GDM1 (cell line): ENCODE measurements at regions not wholly inside any gene's neighbourhood (a gene's known extent, or its start where the extent isn't known, plus 50 kb on each side); places are given as distances from the start of the nearest gene placed in this dataset.
"Not testable (repeated sequence)": the region's sequence is repeated elsewhere in the genome, so short reads cannot be mapped to it uniquely, and the experiment has no call there.

Experiments
- DNase-seq: peaks from one replicate; lab custom pipeline; 2025; lab: John Stamatoyannopoulos, UW

- no peak for DNase-seq
Measured at GRCh38 chr11:70549386-70549785, 151.1 kb downstream of the CTTN start.

- DNase-seq = no peak
Measured at GRCh38 chr11:70549796-70550195, 151.5 kb downstream of the CTTN start.

- no peak for DNase-seq
Measured at GRCh38 chr11:70550456-70551195, 152.3 kb downstream of the CTTN start.

GRCh38 chr11:70551351-70552166 lies 153.2 kb downstream of the CTTN start:
- DNase-seq = no peak

GRCh38 chr11:70552167-70553150 lies 154.1 kb downstream of the CTTN start:
- no peak for DNase-seq

DNA sequence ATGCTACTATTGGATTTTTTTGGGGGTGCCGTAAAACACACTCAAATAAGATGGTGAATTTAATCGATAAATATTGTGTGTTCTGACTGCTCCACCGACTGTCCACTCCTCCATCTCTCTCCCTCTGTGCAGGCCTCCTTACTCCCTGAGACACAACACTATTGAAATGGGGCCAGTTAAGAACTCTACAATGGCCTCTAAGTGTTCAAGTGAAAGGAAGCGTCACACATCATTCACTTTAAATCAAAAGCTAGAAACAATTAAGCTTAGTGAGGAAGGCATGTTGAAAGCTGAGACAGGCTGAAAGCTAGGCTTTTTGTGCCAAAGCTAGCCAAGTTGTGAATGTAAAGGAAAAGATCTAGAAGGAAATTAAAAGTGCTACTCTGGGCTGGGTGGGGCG lies 156.7 kb downstream of the CTTN start:
- DNase-seq = no peak

GRCh38 chr11:70556884-70557741 lies 158.8 kb downstream of the CTTN start:
- DNase-seq = no peak

- no peak for DNase-seq
Measured at GRCh38 chr11:70557742-70558485, 159.6 kb downstream of the CTTN start.

GRCh38 chr11:70558681-70559080 lies 160.4 kb downstream of the CTTN start:
- no peak for DNase-seq

DNA sequence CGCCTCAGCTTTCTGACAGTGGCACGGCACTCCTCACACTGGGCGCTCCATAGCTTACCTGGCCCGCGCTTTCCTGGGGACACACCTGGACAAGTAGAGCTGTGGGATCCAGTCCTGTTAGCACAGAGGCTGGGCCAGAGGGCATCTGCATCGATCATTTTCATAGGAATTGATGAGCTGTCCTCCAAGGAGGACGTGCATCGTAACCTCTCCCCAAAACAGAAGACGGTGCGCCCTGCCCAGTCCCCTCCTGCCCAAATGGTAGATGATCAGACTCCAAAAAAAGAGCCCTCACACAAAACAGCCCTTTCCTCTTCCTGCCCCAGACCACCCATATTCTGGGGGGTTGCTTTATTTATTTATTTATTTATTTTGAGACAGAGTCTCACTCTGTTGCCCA lies 161.2 kb downstream of the CTTN start:
- no peak for DNase-seq

- not testable (repeated sequence) for DNase-seq
Measured at GRCh38 chr11:70560621-70561020, 162.3 kb downstream of the CTTN start.

- DNase-seq = no peak
Measured at GRCh38 chr11:70566768-70567530, 168.6 kb downstream of the CTTN start.

DNA sequence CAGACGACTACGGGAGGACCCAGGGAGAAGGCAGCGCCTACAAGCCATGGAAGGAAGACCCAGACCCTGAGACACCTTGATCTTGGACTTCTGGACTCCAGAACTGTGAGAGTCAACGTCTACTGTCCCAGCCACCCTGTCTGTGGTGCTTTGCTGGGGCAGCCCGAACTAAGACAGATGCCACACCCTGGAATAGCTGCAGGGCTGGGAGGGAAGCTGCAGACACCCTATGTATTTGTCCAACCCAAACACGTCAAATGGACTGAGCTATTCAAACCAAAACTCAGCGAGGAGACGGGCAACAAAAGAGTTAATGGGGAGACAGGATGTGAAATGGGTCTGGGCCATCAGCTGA lies 169.3 kb downstream of the CTTN start:
- DNase-seq = no peak

GRCh38 chr11:70568035-70568813 lies 169.9 kb downstream of the CTTN start:
- DNase-seq = no peak

- no peak for DNase-seq
Measured at GRCh38 chr11:70568814-70569617, 170.7 kb downstream of the CTTN start.

GRCh38 chr11:70569618-70569890 lies 171.2 kb downstream of the CTTN start:
- no peak for DNase-seq

GRCh38 chr11:70569996-70570692 lies 171.8 kb downstream of the CTTN start:
- DNase-seq = no peak
